Small intestine (tissue), 7 donors: ENCODE measurements at regions not wholly inside any gene's neighbourhood (a gene's known extent, or its start where the extent isn't known, plus 50 kb on each side); places are given as distances from the start of the nearest gene placed in this dataset.

ENCODE experiments used
- DNase-seq, 2 donors: peaks; one replicate each; pipeline versions ENCODE4 v3.0.0 to v3.0.0-alpha.2; 2013
- FAIRE-seq: peaks from 2 replicates; lab custom pipeline; 2012; peaks lifted over from hg19 to GRCh38; lab: Jason Lieb, UNC
- H3K27ac ChIP-seq, 3 donors: one replicate each; pipeline ENCODE4 v1.5.1; 2013; ENCODE audit warnings: low read length in 2 of 3, mild to moderate bottlenecking in 2 of 3, control low read depth in 1 of 3, inconsistent platforms in 1 of 3, low read depth in 1 of 3, moderate library complexity in 1 of 3
- H3K27me3 ChIP-seq, 3 donors: one replicate each; pipeline ENCODE4 v1.6.1; 2013; ENCODE audit warnings: low read length in 3 of 3, inconsistent platforms in 1 of 3; ENCODE audit not compliant: control insufficient read depth in 3 of 3, insufficient read depth in 3 of 3
- H3K36me3 ChIP-seq, 3 donors: one replicate each; pipeline ENCODE4 v1.6.1; 2013; ENCODE audit warnings: low read length in 3 of 3, inconsistent platforms in 1 of 3, low read depth in 1 of 3, mild to moderate bottlenecking in 1 of 3, moderate library complexity in 1 of 3; ENCODE audit not compliant: control insufficient read depth in 3 of 3, insufficient read depth in 2 of 3
- H3K4me1 ChIP-seq, 3 donors: one replicate each; pipeline ENCODE4 v1.6.1; 2013; ENCODE audit warnings: low read length in 2 of 3, inconsistent platforms in 1 of 3, low read depth in 1 of 3, mild to moderate bottlenecking in 1 of 3, moderate library complexity in 1 of 3; ENCODE audit not compliant: control insufficient read depth in 3 of 3, insufficient read depth in 2 of 3
- H3K4me3 ChIP-seq, 3 donors: one replicate each; pipeline ENCODE4 v1.5.1; 2013; ENCODE audit warnings: low read length in 3 of 3, control low read depth in 1 of 3, inconsistent platforms in 1 of 3, low read depth in 1 of 3, mild to moderate bottlenecking in 1 of 3, moderate library complexity in 1 of 3
- H3K9me3 ChIP-seq, 2 donors: one replicate each; pipeline ENCODE4 v1.6.1; 2013; ENCODE audit warnings: low read depth in 1 of 2, low read length in 1 of 2; ENCODE audit not compliant: control insufficient read depth in 2 of 2, insufficient read depth in 1 of 2
- WGBS, 3 donors: extraction: QIAGEN DNeasy Blood & Tissue Kit; methylation state at CpG; one replicate each; pipeline ENCODE4 v1.1.7; 2013; 5-methylcytosine and 5-hydroxymethylcytosine counted together
- donor health status: healthy with polysubstance abuse.
- donor health status: control.
- donor health status: control.
- donor health status: Bipolar disorder and iron deficiency.
- donor health status: healthy.

- Histone ChIP-seq H3K9me3 (no peaks in the 10 kb centered on the region), H3K27me3 (peaks cover 0 to 3% (median 0%) of the 10 kb centered on the region in 3 donors), H3K36me3 (no peaks in the 10 kb centered on the region), H3K27ac (no peak overlapping the region), H3K4me1 (no peaks in the 10 kb centered on the region), H3K4me3 (no peak overlapping the region)
- FAIRE-seq: no peak
- no peak for DNase-seq
- 60 to 72% (median 69%) methylated on average over 4 of the region's 4 CpGs for WGBS, 3 donors
These were observed 143.2 kb downstream of the HHIPL2 start for GRCh38 chr1:222404710-222405109.

DNA sequence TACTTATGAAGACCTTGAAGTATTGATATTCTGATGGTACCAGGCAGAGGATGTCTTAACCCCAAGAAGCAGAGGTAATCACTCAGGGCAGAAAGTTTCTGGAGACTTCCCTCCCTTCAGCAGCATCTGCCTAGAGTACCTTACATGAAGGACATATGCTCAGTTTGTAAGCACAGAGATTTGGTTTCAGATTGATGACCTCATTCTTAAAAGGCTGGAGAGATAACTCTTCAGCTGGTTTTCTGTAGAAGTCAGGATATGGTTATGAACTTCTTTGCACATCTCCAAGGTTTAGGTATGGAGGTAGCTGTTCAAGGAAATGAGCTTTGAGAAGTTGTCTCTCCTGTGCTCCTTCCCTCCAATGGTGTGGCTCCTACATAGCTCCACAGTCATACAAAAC lies 148.7 kb downstream of the HHIPL2 start:
- Histone ChIP-seq H3K27ac (no peak overlapping the region), H3K36me3 (no peaks in the 10 kb centered on the region), H3K4me3 (no peak overlapping the region), H3K9me3 (no peaks in the 10 kb centered on the region), H3K27me3 (no peaks in the 10 kb centered on the region), H3K4me1 (no peaks in the 10 kb centered on the region)
- DNase-seq (no peak), FAIRE-seq (no peak)

DNA sequence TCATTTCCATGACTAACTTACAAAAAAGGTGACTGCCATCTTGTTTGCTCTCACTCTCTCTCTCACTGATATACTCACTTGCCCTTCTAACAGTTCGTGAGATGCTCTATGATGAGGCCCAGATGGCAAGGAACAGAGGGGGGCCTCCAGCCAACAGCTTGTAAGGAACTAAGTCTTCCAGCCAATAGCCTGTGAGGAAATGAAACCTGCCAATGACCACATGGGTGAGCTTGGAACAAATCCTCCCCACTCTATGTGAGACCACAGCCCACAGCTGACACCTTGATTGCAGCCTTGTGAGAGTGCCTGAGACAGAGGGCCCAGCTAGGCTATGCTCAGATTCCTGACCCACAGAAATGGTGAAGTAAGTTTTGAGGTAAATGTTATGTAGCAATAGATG lies 153.7 kb downstream of the HHIPL2 start:
- no peak for FAIRE-seq
- H3K4me1 ChIP-seq: no peaks in the 10 kb centered on the region
- no peaks in the 10 kb centered on the region for H3K27me3 ChIP-seq
- H3K4me3 ChIP-seq: no peak overlapping the region
- 35 to 59% (median 37%) methylated on average over 1 of the region's 1 CpG for WGBS, 3 donors
- DNase-seq: no peak
- H3K9me3 ChIP-seq: no peaks in the 10 kb centered on the region
- H3K36me3 ChIP-seq: no peaks in the 10 kb centered on the region
- H3K27ac ChIP-seq: no peak overlapping the region

DNA sequence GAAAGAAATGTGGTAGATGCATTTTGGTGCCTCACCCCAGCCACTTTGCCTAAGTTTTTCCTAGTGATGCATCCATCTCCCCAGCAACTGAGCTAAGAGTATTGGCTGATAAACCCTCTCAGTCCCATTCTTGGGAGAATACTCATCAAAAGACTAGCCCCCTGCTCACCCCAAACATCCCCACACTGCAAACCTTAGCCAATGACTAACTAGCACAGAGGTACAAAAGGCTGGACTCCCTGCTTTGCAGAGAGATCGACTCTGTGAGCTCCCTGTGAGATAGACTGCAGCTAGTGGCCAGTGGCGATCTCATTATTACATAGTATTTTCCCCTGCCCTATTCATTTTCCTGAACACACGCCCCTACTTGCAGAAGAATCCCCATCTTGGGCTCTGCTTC lies 155.3 kb downstream of the HHIPL2 start:
- H3K27me3 ChIP-seq: no peaks in the 10 kb centered on the region
- DNase-seq (no peak), FAIRE-seq (no peak)
- no peaks in the 10 kb centered on the region for H3K9me3 ChIP-seq
- H3K4me1 ChIP-seq: no peaks in the 10 kb centered on the region
- H3K36me3 ChIP-seq: no peaks in the 10 kb centered on the region
- H3K4me3 ChIP-seq: no peak overlapping the region
- 71 to 77% (median 73%) methylated on average over 3 of the region's 3 CpGs for WGBS, 3 donors
- no peak overlapping the region for H3K27ac ChIP-seq

DNA sequence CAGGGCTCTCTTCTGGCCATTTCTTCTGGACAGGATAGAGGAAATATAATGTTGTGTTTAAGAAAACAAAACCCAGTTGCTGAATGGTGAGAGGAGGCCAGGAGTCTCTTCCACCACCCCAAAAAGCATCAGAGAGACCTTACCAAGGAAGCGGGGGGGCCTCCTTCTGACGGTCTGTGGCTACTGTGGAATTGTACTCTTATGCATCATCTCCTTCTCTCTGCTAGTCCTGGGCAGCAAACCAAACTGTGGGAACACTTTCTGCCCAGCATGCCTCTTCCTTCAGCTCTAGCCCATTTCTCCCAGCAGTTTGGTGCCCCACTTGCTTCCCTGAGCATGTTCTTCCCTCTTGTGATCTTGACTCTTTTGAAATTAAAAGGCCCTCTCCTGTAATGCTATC lies 157.7 kb downstream of the HHIPL2 start:
- no peaks in the 10 kb centered on the region for H3K4me1 ChIP-seq

DNA sequence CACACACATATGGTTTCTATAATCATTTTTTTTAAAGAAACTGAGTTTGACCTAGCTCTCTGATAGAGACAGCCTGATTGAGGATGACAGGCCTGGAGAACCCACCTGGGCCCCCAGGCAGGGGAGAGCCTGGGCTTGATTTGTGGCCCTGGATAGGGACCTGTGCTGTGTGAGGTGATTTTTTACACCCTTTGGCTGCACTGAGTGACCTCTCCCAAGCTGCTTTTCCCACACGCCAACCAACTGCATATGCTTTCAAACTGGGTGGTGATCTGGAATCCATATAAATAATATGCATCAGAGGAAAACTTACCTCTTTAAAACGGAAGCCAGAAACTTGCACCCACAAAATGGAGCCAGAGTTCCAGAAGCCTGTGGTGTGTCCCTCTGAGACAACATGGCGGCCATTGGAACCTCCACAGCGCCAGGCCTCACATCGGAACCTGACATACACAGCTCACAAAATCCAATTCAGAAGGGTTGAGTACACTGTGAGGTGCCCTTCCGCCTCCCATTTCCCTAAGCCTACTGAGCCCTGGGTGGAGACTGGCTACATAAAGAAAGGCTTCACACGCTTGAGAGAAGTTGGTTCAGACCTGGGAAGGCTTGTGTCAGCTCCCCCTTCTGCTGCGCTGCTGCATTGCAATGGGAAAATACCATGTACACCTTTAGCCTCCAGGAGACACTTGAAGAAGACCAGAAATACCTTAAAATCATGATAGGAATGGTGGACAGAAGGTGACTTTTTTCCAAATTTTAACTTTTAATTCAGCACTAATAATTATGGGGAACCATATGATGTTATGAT lies 160.7 kb downstream of the HHIPL2 start:
- no peaks in the 10 kb centered on the region for H3K9me3 ChIP-seq
- no peak for DNase-seq
- FAIRE-seq: no peak
- H3K4me3 ChIP-seq: no peak overlapping the region
- H3K4me1 ChIP-seq: no peaks in the 10 kb centered on the region
- H3K27ac ChIP-seq: no peak overlapping the region
- no peaks in the 10 kb centered on the region for H3K27me3 ChIP-seq
- 83 to 86% (median 84%) methylated on average over 8 of the region's 8 CpGs for WGBS, 3 donors
- no peaks in the 10 kb centered on the region for H3K36me3 ChIP-seq

More for the DNA sequence above, 157.7 kb downstream of the HHIPL2 start:
- H3K27me3 ChIP-seq: no peaks in the 10 kb centered on the region
- FAIRE-seq (no peak), DNase-seq (no peak)
- 78 to 100% (median 84%) methylated on average over 2 of the region's 2 CpGs for WGBS, 3 donors
- no peaks in the 10 kb centered on the region for H3K36me3 ChIP-seq
- H3K27ac ChIP-seq: no peak overlapping the region
- no peak overlapping the region for H3K4me3 ChIP-seq
- no peaks in the 10 kb centered on the region for H3K9me3 ChIP-seq

GRCh38 chr1:222385955-222386354 lies 161.9 kb downstream of the HHIPL2 start:
- 65 to 73% (median 68%) methylated on average over 1 of the region's 1 CpG for WGBS, 3 donors
- Histone ChIP-seq H3K9me3 (no peaks in the 10 kb centered on the region), H3K27me3 (no peaks in the 10 kb centered on the region), H3K27ac (no peak overlapping the region), H3K4me3 (no peak overlapping the region), H3K4me1 (no peaks in the 10 kb centered on the region), H3K36me3 (no peaks in the 10 kb centered on the region)
- FAIRE-seq: no peak
- DNase-seq: no peak

DNA sequence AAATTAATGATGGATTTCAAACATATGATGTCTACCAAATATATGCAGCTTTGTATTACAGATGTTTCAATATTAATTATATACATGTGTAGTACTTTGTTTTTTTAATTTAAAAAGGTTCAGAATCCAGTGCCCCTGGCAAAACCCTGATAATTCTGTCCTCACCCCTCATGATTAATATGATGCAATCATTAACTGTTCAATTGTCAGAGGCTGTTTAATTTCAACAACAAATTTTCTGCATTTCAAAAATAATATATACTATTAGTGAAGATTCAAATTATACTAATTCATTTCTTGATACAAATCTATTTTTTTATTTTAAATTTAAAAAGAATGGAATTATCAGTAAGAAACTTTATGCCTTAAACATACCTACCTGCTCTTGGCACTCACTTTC lies 162.6 kb downstream of the HHIPL2 start:
- Histone ChIP-seq H3K27ac (no peak overlapping the region), H3K36me3 (no peaks in the 10 kb centered on the region), H3K27me3 (no peaks in the 10 kb centered on the region), H3K4me1 (no peaks in the 10 kb centered on the region), H3K9me3 (no peaks in the 10 kb centered on the region), H3K4me3 (no peak overlapping the region)
- FAIRE-seq (no peak), DNase-seq (no peak)

- DNase-seq: no peak
- H3K4me3 ChIP-seq: no peak overlapping the region
- FAIRE-seq: no peak
- H3K4me1 ChIP-seq: no peaks in the 10 kb centered on the region
- no peaks in the 10 kb centered on the region for H3K27me3 ChIP-seq
- no peaks in the 10 kb centered on the region for H3K9me3 ChIP-seq
- no peaks in the 10 kb centered on the region for H3K36me3 ChIP-seq
- no peak overlapping the region for H3K27ac ChIP-seq
These were observed 163.4 kb downstream of the HHIPL2 start for GRCh38 chr1:222384531-222384930.
